Left ventricle myocardium inferior (tissue), 1 donor: ENCODE measurements at regions not wholly inside any gene's neighbourhood (a gene's known extent, or its start where the extent isn't known, plus 50 kb on each side); places are given as distances from the start of the nearest gene placed in this dataset.
"Not testable (repeated sequence)": the region's sequence is repeated elsewhere in the genome, so short reads cannot be mapped to it uniquely, and the experiment has no call there.

ENCODE experiments used
- DNase-seq: peaks from one replicate; pipeline ENCODE4 v3.0.0-alpha.2; 2020
- H3K27ac ChIP-seq: fragments of 200-600 bp; replicated peaks from 2 replicates; pipeline ENCODE4 v1.8.0; 2021
- H3K27me3 ChIP-seq: fragments of 200-600 bp; 2 replicates; pipeline ENCODE4 v1.8.0; 2021; ENCODE audit warnings: low read depth
- H3K36me3 ChIP-seq: fragments of 200-600 bp; 2 replicates; pipeline ENCODE4 v1.8.0; 2021
- H3K4me1 ChIP-seq: fragments of 200-600 bp; 2 replicates; pipeline ENCODE4 v1.8.0; 2021
- H3K4me3 ChIP-seq: fragments of 200-600 bp; 2 replicates; pipeline ENCODE4 v1.8.0; 2021; ENCODE audit warnings: mild to moderate bottlenecking, moderate library complexity
- H3K9me3 ChIP-seq: fragments of 200-600 bp; replicated peaks from 2 replicates; pipeline ENCODE4 v1.8.0; 2021
- intact Hi-C: fragments of 100-400 bp; cut with micrococcal nuclease; formaldehyde crosslinking; loops from one replicate; pipeline ENCODE4 v1.11.0; 2022
- TF ChIP-seq, protein P1 (sequence below): fragments of 200-600 bp; IDR thresholded peaks from 2 replicates; pipeline ENCODE4 v1.8.0; 2021; ENCODE audit warnings: antibody characterized with exemption, mild to moderate bottlenecking, borderline replicate concordance
- donor health status: DM: no; HTN: yes; CAD: no; lungs with severe emphysema.

DNA sequence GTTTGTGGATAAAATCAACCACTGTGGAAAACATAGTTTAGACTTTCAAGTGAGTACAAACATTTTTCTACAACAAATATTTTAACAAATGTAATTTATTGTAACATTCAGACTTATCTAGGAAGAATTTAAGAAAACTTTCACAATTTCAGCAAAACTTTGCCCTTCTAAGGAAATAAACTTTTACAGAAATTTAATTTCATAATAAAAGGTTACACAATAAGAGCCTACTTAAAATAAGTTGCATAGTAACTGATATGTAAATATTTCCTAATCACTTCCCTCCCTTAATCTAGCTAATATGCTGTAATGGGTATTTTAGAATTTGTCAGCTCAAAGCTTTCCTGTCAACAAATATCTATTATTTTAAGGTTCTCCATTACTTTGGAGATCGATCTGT, 1899.9 kb downstream of the MAT2B start:
- DNase-seq = no peak
- H3K9me3 ChIP-seq = peaks cover 37% of the 10 kb centered on the region
- H3K27ac ChIP-seq = no peak overlapping the region
- H3K4me1 ChIP-seq = no peaks in the 10 kb centered on the region
- no peak overlapping the region for H3K4me3 ChIP-seq
- no peaks in the 10 kb centered on the region for H3K36me3 ChIP-seq
- no peaks in the 10 kb centered on the region for H3K27me3 ChIP-seq
- TF ChIP-seq, protein P1, sequence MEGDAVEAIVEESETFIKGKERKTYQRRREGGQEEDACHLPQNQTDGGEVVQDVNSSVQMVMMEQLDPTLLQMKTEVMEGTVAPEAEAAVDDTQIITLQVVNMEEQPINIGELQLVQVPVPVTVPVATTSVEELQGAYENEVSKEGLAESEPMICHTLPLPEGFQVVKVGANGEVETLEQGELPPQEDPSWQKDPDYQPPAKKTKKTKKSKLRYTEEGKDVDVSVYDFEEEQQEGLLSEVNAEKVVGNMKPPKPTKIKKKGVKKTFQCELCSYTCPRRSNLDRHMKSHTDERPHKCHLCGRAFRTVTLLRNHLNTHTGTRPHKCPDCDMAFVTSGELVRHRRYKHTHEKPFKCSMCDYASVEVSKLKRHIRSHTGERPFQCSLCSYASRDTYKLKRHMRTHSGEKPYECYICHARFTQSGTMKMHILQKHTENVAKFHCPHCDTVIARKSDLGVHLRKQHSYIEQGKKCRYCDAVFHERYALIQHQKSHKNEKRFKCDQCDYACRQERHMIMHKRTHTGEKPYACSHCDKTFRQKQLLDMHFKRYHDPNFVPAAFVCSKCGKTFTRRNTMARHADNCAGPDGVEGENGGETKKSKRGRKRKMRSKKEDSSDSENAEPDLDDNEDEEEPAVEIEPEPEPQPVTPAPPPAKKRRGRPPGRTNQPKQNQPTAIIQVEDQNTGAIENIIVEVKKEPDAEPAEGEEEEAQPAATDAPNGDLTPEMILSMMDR = no peak
- intact Hi-C loops = no loop called here

DNA sequence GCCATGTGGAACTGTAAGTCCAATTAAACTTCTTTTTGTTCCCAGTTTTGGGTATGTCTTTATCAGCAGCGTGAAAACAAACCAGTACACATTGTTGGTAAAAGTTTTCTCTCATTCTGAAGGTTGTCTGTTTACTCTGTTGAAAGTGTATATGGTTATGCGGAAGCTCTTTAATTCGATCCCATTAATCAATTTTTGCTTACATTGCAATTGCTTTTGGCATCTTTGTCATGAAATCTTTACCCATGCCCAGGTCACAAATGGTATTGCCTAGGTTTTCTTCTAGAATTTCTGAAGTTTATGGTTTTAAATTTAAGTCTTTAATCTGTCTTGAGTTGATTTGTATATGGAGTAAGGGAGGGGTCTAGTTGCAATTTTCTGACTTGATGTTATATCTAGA, 1901.9 kb downstream of the MAT2B start:
- Histone ChIP-seq H3K4me1 (no peaks in the 10 kb centered on the region), H3K36me3 (no peaks in the 10 kb centered on the region), H3K27me3 (no peaks in the 10 kb centered on the region), H3K27ac (no peak overlapping the region), H3K9me3 (peaks cover 37% of the 10 kb centered on the region), H3K4me3 (no peak overlapping the region)
- TF ChIP-seq, protein P1 = no peak
- DNase-seq = no peak
- intact Hi-C loops = no loop called here

DNA sequence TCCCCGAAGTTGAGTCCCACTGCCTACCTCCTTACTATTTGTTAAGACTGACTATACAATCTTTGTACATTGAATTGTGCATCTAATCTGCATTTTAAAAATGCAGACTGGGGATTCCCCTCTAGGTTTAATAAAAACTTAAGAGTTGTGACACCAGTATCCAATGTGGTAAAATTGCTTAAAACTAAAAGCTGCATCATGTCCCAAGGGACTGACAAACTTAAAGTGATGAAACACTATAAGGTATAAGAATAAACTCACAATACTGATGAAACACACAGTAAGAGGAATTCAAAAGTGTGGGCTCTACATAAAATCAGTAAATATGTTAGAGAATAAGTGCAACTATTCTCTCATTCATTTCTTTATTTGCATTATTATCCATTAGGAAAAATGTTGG, 1905.1 kb downstream of the MAT2B start:
- Histone ChIP-seq H3K36me3 (no peaks in the 10 kb centered on the region), H3K9me3 (peaks cover 57% of the 10 kb centered on the region), H3K27me3 (no peaks in the 10 kb centered on the region), H3K27ac (no peak overlapping the region), H3K4me3 (no peak overlapping the region), H3K4me1 (no peaks in the 10 kb centered on the region)
- intact Hi-C loops = no loop called here
- DNase-seq = no peak
- TF ChIP-seq, protein P1 = no peak

DNA sequence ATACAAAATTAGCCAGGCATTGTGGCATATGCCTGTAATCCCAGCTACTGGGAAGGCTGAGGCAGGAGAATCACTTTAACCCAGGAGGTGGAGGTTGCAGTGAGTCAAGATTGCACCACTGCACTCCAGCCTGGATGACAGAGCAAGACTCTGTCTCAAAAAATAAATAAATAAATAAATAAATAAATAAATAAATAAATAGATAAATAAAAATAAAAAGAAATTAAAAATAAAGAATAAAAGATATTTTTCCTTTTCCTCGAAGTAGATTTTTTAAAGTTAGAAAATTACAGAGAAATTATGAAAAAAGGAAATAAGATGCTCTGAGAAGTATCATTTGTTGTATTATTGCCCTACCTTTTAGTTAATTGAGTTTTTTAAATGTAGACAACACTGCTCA, 1906.1 kb downstream of the MAT2B start:
- intact Hi-C loops, DNase-seq: not testable (repeated sequence)

DNA sequence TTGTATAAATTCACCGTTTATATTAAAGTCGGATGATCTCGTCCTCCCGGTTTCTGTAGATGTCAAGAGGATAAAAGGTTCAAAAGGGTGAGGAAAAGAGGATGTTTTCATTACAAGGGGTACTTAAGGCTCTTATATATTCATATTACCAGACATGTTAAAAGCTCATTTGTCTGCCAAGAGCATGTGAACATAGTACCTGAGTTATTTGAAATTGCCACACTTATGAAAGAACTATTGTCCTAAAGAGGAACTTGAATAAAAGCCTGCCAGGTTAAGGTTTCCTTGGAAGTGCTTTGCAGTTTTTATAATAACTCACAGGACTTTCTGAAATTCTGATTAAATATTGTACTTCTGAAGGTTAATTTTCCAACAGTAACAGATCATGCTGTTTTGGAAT, 1915.1 kb downstream of the MAT2B start:
- TF ChIP-seq, protein P1 = no peak
- Histone ChIP-seq H3K27me3 (no peaks in the 10 kb centered on the region), H3K4me3 (no peak overlapping the region), H3K27ac (no peak overlapping the region), H3K4me1 (no peaks in the 10 kb centered on the region), H3K9me3 (peaks cover 31% of the 10 kb centered on the region), H3K36me3 (no peaks in the 10 kb centered on the region)
- DNase-seq = no peak
- intact Hi-C loops = no loop called here

More for the DNA sequence above, 1906.1 kb downstream of the MAT2B start:
- peaks cover 53% of the 10 kb centered on the region for H3K9me3 ChIP-seq
- H3K27me3 ChIP-seq, H3K4me1 ChIP-seq, H3K4me3 ChIP-seq, H3K36me3 ChIP-seq, H3K27ac ChIP-seq: not testable (repeated sequence)

DNA sequence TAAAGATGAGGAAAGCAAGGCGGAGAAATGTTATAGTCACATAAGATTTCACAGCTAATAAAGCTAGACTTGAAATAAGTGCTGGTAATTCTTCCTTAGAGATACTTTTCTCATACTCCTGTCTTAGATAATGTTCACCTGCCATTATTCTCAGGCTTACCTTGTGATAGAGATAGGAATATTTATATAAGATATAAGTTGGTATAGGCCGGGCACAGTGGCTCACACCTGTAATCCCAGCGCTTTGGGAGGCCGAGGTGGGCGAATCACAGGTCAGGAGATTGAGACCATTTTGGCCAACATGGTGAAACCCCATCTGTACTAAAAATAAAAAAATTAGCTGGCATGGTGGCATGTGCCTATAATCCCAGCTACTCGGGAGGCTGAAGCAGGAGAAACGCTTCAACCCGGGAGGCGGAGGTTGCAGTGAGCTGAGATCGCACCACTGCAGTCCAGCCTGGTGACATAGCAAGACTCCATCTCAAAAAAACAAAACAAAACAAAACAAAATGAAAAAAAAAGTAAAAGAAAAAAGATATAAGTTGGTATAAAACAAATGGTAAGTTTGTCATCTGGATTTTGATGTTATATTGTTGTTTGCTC, 1918.4 kb downstream of the MAT2B start:
- no peaks in the 10 kb centered on the region for H3K36me3 ChIP-seq
- H3K9me3 ChIP-seq = peaks cover 18% of the 10 kb centered on the region
- TF ChIP-seq, protein P1 = no peak
- no peaks in the 10 kb centered on the region for H3K27me3 ChIP-seq
- no peak overlapping the region for H3K4me3 ChIP-seq
- H3K4me1 ChIP-seq = no peaks in the 10 kb centered on the region
- no peak for DNase-seq
- no peak overlapping the region for H3K27ac ChIP-seq
- intact Hi-C loops = no loop called here
